GM13976 (cell line): ENCODE measurements at regions not wholly inside any gene's neighbourhood (a gene's known extent, or its start where the extent isn't known, plus 50 kb on each side); places are given as distances from the start of the nearest gene placed in this dataset.

Experiments used
- DNase-seq: peaks from one replicate; pipeline ENCODE4 v3.0.0; 2012; ENCODE audit warnings: low spot score
- CTCF ChIP-seq: IDR thresholded peaks from 2 replicates; pipeline ENCODE4 v1.5.1; 2012; ENCODE audit warnings: borderline replicate concordance, mild to moderate bottlenecking; ENCODE audit not compliant: insufficient read depth; ENCODE audit errors: extremely low read depth, missing control alignments, control extremely low read depth
- in situ Hi-C: fragments of 300-500 bp; cut with MboI; formaldehyde crosslinking; loops from one replicate; pipeline ENCODE4 v1.12.0; 2022; ENCODE audit warnings: low sequenced_read_pairs, mixed read lengths, inconsistent platforms; ENCODE audit not compliant: unreplicated experiment

GRCh38 chr1:157419845-157420542 is 132.3 kb downstream of the FCRL5 start:
- in situ Hi-C loops: no loop called here
- DNase-seq: no peak
- TF ChIP-seq CTCF: no peak

GRCh38 chr1:157418659-157419058 is 133.7 kb downstream of the FCRL5 start:
- in situ Hi-C loops: no loop called here
- no peak for DNase-seq
- no peak for TF ChIP-seq CTCF

GRCh38 chr1:157418231-157418630 is 134.1 kb downstream of the FCRL5 start:
- no peak for TF ChIP-seq CTCF
- in situ Hi-C loops: no loop called here
- DNase-seq: no peak

- in situ Hi-C loops: no loop called here
- TF ChIP-seq CTCF: no peak
- no peak for DNase-seq
These were observed 136.7 kb downstream of the FCRL5 start for GRCh38 chr1:157415661-157416060.

- in situ Hi-C loops: no loop called here
- DNase-seq: no peak
- TF ChIP-seq CTCF: no peak
These were observed 140.0 kb downstream of the FCRL5 start for GRCh38 chr1:157412308-157412707.

GRCh38 chr1:157411769-157412168 is 140.5 kb downstream of the FCRL5 start:
- no peak for DNase-seq
- TF ChIP-seq CTCF: no peak
- in situ Hi-C loops: no loop called here
